Kidney tubule cell (primary cell): ENCODE measurements at regions not wholly inside any gene's neighbourhood (a gene's known extent, or its start where the extent isn't known, plus 50 kb on each side); places are given as distances from the start of the nearest gene placed in this dataset.
"Not testable (repeated sequence)": the region's sequence is repeated elsewhere in the genome, so short reads cannot be mapped to it uniquely, and the experiment has no call there.

Experiments used
- DNase-seq: peaks from one replicate; pipeline ENCODE4 v3.0.0-alpha.2; 2018; ENCODE audit warnings: low spot score

DNA sequence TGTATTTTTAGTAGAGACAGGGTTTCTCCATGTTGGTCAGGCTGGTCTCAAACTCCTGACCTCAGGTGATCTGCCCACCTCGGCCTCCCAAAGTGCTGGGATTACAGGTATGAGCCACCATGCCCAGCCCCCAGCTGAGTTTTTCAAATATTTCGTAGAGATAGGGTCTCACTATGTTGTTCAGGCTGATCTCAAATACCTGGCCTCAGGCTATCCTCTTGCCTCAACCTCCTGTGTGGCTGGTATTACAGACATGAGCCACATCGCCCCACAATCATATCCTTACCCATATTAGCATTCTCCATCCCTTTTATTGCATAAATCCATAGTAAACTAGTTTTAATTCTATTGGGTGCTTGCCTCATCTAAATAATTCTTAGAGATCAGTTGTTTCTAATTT is 157.6 kb upstream of the HEY2 start:
- DNase-seq = not testable (repeated sequence)

GRCh38 chr6:125593746-125594145 is 155.7 kb upstream of the HEY2 start:
- no peak for DNase-seq

GRCh38 chr6:125596020-125596419 is 153.4 kb upstream of the HEY2 start:
- DNase-seq = no peak

DNA sequence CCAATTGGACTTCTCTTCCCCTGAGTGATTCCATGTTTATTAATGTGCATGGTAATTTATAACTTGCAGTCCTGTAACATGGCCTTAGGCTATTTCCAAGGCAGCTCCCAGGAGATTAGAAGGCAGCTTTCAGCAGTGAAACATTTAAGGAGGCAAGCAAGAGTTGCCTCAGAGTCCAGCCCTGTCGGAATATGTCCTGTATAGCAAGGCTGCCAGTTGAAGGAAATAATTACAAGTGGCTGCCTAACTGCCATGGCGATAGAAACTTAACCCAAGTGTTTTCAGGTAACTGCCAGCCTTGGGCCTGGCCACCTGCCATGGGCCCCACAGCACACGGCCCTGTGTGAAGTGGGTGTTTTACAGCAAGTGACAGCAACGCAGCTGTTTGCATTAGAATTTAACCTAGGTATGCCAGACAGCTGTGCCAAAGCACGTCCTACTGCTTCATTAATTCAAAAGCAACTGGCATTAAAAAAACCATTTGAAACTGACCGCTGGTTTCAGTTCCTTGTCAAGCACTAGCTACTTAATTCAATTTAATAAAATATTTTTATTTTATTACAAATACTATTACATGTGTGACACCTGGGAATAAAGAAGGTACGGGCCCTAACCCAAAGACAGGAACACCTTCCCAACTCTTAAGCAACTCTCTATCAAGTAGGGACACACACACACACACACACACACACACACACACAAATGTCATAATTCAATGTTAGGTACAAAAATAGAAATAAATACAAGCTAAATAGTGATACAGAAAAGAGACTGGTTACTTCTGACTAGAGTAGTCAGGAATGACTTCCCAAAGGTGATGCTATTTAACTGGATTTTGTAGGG is 151.8 kb upstream of the HEY2 start:
- DNase-seq = peak; percentile 58

DNA sequence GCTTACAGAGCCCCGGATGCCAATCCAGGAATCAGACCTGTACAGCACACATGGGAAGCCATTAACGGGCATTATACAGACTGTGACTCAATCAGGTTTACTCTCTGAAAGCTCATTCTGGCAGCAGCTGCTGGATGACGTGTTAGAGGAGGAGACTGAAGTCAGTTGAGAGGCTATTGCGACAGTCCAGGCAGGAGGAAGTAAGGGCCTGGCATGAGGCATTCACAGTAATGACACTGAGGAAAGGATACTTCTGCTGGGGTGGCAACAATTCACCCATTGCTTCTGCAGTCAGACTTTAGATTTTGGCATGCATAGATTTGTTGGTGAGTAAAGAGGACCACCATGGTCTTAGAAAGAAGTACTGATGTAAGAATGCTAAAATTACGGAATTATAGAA is 151.0 kb upstream of the HEY2 start:
- peak; percentile 72 for DNase-seq

GRCh38 chr6:125604257-125604656 is 145.2 kb upstream of the HEY2 start:
- DNase-seq = no peak

DNA sequence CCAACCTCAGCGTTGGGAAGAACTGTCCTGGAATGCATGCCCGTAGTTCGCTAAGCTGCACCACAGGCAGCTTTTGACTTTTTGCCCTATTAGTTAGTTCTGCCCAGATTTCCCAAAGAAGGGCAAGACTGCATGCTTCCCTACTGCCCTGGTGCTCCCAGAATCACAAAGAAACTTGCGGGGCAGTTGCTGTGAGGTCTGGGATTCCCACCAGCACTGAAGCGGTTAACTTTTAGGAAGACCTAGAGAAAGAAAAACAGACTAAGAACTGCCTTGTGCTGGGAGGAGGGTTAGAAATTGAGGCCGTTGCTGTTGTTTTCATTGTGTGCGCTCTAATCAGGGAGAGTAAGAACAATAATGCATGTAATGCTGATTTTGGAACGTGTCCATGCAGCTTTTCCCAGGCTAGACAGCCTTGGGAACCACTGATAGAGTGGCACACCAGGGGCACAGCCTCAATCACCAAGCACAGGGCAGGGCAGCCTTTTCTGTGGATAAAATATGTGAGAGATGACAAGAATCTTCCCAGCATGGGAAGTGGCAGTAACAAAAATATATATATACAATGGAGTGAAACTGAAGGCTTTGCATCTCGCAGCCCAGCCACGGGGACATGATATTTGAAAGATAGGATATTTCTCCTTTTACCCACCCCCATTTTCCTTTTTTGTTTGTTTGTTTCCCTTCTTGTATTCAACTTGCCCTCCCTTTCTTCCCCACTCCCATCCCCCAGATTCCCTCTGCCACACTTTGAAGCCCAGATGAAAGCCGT is 137.7 kb upstream of the HEY2 start:
- no peak for DNase-seq

DNA sequence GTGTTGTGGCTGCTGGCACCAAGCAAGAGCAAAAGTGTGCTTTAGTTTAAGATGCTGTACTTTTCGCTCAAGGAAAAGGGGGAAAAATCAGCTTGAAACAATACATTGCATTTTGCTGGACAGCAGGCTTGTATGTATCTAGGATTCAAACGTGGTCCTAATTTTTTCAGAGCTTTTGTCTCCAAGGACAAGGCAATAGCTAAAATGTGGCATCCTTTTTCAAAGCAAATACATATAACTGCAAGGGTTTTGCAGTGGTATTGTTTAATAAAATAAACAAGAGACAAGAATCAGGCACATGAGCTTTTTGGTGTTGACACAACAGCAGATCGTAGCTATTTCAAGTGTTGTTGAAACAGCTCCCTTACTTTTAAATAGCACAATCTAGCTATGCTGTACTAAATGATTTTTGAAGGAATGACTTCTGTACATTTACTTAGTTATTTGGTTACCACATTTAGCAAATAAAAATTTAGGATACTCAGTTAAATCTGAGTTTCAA is 137.0 kb upstream of the HEY2 start:
- DNase-seq = no peak

DNA sequence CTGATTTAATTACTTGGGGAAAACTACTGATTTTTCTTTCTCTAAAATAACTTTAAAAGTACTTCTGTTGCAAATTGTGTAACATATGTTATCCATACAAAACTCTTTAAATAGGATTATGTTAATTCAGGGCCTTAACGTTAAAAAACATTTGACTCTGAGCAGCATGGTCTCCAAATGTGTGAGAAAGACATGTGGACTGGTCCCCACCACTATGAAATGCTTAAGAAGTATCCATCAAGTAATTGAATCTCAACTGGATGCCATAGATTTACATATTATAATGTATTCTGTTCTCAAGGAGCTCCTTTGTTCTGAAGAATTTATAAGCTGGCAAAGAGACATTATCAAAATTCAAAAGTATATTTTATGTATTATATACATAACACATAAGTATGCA is 130.8 kb upstream of the HEY2 start:
- no peak for DNase-seq

- no peak for DNase-seq
These were observed 126.3 kb upstream of the HEY2 start for GRCh38 chr6:125623085-125623484.

- no peak for DNase-seq
These were observed 118.3 kb upstream of the HEY2 start for GRCh38 chr6:125631165-125631564.

- not testable (repeated sequence) for DNase-seq
These were observed 113.4 kb upstream of the HEY2 start for GRCh38 chr6:125636011-125636410.

GRCh38 chr6:125636671-125637070 is 112.8 kb upstream of the HEY2 start:
- no peak for DNase-seq

DNA sequence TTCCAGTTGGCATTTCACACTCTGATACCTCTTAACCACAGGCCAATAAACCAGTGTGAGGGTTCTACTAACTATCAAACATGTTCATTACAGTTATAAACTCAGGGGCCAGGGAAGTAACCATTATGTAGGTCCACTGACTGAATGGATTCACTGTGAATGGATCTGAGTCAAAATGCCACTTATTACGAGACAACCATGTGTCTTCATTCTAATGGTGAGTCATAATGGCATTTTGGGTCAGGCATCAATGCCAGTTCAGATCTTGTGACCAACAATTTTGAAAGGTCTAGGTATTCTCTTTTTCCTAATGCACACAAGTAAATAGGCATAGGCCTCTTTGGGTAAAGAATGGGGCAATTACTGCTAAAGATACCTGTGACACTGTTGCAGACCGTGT is 112.2 kb upstream of the HEY2 start:
- DNase-seq = no peak

GRCh38 chr6:125639466-125640020 is 109.9 kb upstream of the HEY2 start:
- DNase-seq = peak; percentile 6

- DNase-seq = no peak
These were observed 108.8 kb upstream of the HEY2 start for GRCh38 chr6:125640441-125641150.

- DNase-seq = not testable (repeated sequence)
These were observed 105.3 kb upstream of the HEY2 start for GRCh38 chr6:125643967-125644661.

DNA sequence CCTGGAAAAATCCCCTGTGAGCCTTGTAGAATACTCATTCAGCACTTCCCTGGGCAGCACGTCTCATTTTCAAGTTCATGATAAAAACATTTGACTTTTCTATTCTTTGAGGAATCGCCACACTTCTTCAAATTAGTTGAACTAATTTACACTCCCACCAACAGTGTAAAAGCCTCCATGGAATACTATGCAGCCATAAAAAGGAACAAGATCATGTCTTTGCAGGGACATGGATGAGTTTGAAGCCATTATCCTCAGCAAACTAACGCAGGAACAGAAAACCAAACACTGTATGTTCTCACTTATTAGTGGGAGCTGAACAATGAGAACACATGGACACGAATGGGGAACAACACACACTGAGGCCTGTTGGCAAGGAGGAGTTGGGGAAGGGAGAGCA is 102.0 kb upstream of the HEY2 start:
- no peak for DNase-seq

DNA sequence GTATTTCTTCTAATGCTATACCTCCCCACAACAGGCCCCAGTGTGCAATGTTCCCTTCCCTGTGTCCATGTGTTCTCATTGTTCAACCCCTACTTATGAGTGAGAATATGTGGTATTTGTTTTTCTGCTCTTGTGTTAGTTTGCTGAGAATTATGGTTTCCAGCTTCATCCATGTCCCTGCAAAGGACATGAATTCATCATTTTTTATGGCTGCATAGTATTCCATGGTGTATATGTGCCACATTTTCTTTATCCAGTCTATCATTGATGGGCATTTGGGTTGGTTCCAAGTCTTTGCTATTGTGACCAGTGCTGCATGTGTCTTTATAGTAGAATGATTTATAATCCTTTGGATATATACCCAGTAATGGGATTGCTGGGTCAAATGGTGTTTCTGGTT is 95.7 kb upstream of the HEY2 start:
- not testable (repeated sequence) for DNase-seq

DNA sequence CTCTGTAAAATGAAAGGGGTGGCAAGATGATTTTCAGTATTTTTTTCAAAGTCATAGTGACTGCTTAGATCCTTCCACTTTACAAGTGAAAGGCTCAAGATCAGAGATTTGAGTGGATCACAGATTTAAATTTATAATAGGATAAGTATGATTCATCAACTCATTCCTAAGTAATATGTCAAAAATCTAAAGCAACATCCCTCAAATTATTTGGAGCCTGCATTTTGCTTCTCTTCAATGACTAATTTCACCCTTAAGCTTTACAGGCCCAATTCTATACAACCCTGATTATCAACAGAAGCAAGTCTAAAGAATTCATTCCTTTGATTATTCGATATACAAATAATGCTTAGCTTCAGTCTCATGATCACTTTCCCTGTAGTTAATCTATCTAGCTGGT is 93.9 kb upstream of the HEY2 start:
- DNase-seq = no peak

DNA sequence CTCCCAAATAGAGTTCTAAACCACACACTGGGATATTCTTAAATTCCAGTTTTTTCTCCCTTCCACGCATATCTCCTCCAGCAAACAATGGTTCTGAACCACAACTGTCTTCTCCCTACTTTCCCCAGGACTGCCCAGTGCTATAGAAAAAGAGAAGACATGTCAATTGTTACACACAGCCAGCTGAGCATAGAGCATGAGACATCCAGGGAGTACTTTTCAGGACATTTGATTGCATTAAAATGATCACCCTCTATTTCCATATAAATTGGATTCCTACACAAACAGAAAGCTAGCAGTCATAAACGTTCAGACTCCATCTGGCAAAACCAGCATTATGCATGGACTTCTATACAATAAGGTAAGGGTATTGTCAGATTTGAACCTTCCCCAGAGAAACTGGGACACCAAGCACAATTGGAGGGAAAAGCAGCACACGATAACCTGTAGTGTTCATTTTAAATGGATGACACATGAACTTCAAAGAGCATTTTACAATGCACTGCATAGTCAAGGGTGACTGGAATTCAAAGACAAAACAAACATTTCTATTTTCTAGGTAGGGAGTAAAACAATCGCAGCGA is 93.1 kb upstream of the HEY2 start:
- no peak for DNase-seq
